Kidney (tissue), 13 donors: ENCODE measurements at regions not wholly inside any gene's neighbourhood (a gene's known extent, or its start where the extent isn't known, plus 50 kb on each side); places are given as distances from the start of the nearest gene placed in this dataset.
A peak's percentile ranks its signal among the peaks of the same experiment; 100 is the strongest.
"Not testable (repeated sequence)": the region's sequence is repeated elsewhere in the genome, so short reads cannot be mapped to it uniquely, and the experiment has no call there.

ENCODE experiments used
- DNase-seq, 5 donors: peaks; one replicate each; pipeline ENCODE4 v3.0.0-alpha.2; 2013 to 2020
- FAIRE-seq: peaks from 2 replicates; lab custom pipeline; 2012; peaks lifted over from hg19 to GRCh38; lab: Jason Lieb, UNC
- H3K27ac ChIP-seq, 2 donors: one replicate each; pipeline ENCODE4 v1.7.0; 2013; ENCODE audit warnings: low read depth in 2 of 2, low read length in 2 of 2, inconsistent platforms in 1 of 2
- H3K27me3 ChIP-seq: one replicate; pipeline ENCODE4 v1.7.1; 2013; ENCODE audit warnings: low read length, inconsistent platforms; ENCODE audit not compliant: control insufficient read depth, insufficient read depth
- H3K36me3 ChIP-seq, 3 donors: one replicate each; pipeline versions ENCODE4 v1.7.0 to v1.7.1; 2013; ENCODE audit warnings: low read length in 3 of 3, control low read depth in 1 of 3, inconsistent platforms in 1 of 3; ENCODE audit not compliant: insufficient read depth in 3 of 3, control insufficient read depth in 2 of 3
- H3K4me1 ChIP-seq, 3 donors: one replicate each; pipeline versions ENCODE4 v1.7.0 to v1.7.1; 2013; ENCODE audit warnings: low read length in 3 of 3, inconsistent platforms in 1 of 3, low read depth in 1 of 3; ENCODE audit not compliant: control insufficient read depth in 2 of 3, insufficient read depth in 2 of 3
- H3K4me3 ChIP-seq, 3 donors: one replicate each; pipeline versions ENCODE4 v1.7.0 to v1.8.1; 2013; ENCODE audit warnings: low read length in 3 of 3, control low read depth in 1 of 3, inconsistent platforms in 1 of 3
- H3K9ac ChIP-seq, 3 donors: one replicate each; pipeline versions ENCODE4 v1.7.0 to v1.7.1; 2013; ENCODE audit warnings: low read length in 3 of 3, control low read depth in 1 of 3, inconsistent platforms in 1 of 3
- H3K9me3 ChIP-seq, 3 donors: one replicate each; pipeline versions ENCODE4 v1.7.0 to v1.7.1; 2013; ENCODE audit warnings: low read length in 3 of 3, control low read depth in 1 of 3, inconsistent platforms in 1 of 3; ENCODE audit not compliant: control insufficient read depth in 2 of 3, insufficient read depth in 1 of 3
- intact Hi-C: fragments of 100-400 bp; cut with DNase I; formaldehyde crosslinking; loops from one replicate; pipeline ENCODE4 v1.11.1; 2022
- TF ChIP-seq, protein P1 (sequence below): IDR thresholded peaks from 3 replicates; pipeline ENCODE4 v1.5.1; 2012; ENCODE audit warnings: mild to moderate bottlenecking, moderate library complexity, borderline replicate concordance; ENCODE audit not compliant: insufficient read depth; ENCODE audit errors: extremely low read depth
- donor health status: control.
- donor health status: control.
- donor health status: control.
- donor health status: control.
- donor health status: control.
- donor health status: DM: yes; HTN: yes; CAD: no.
- donor health status: Normal renal cell carcinoma (clear cell type).

DNA sequence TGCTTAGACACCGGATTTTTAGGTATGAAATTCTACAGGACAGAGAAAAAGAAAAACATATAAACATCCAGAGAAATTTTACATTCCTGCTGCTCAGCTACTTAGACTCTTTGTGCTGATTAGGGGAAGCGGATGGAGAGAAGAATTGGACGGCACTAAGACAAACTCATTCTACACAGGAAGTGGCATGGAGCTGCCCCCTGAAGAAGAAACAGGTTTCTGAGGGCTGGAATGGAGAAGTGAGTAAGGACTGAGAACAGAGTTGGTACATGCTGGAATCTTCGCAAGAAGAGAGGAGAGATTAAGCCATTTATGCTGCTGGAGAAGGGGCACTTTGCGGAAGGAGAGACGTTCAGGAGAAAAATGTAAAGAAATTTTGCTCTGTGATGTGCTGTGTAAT lies 253.0 kb upstream of the ERBB4 start:
- no peak for DNase-seq
- H3K9me3 ChIP-seq: no peaks in the 10 kb centered on the region
- TF ChIP-seq, protein P1, sequence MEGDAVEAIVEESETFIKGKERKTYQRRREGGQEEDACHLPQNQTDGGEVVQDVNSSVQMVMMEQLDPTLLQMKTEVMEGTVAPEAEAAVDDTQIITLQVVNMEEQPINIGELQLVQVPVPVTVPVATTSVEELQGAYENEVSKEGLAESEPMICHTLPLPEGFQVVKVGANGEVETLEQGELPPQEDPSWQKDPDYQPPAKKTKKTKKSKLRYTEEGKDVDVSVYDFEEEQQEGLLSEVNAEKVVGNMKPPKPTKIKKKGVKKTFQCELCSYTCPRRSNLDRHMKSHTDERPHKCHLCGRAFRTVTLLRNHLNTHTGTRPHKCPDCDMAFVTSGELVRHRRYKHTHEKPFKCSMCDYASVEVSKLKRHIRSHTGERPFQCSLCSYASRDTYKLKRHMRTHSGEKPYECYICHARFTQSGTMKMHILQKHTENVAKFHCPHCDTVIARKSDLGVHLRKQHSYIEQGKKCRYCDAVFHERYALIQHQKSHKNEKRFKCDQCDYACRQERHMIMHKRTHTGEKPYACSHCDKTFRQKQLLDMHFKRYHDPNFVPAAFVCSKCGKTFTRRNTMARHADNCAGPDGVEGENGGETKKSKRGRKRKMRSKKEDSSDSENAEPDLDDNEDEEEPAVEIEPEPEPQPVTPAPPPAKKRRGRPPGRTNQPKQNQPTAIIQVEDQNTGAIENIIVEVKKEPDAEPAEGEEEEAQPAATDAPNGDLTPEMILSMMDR: no peak
- no peaks in the 10 kb centered on the region for H3K27me3 ChIP-seq
- H3K36me3 ChIP-seq: no peaks in the 10 kb centered on the region
- H3K4me3 ChIP-seq: no peak overlapping the region
- no peak for FAIRE-seq
- intact Hi-C loops: no loop called here
- no peak overlapping the region for H3K9ac ChIP-seq
- H3K4me1 ChIP-seq: no peaks in the 10 kb centered on the region
- no peak overlapping the region for H3K27ac ChIP-seq

DNA sequence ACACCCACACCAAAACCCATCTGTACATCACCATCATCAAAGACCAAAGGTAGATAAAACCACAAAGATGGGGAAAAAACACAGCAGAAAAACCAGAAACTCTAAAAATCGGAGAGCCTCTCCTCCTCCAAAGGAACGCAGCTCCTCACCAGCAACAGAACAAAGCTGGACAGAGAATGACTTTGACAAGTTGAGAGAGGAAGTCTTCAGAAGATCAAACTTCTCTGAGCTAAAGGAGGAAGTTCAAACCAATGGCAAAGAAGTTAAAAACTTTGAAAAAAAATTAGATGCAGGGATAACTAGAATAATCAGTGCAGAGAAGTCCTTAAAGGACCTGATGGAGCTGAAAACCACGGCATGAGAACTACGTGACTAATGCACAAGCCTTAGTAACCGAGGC lies 247.5 kb upstream of the ERBB4 start:
- H3K9me3 ChIP-seq, H3K4me1 ChIP-seq, H3K27me3 ChIP-seq, intact Hi-C loops, DNase-seq, H3K27ac ChIP-seq, FAIRE-seq, H3K4me3 ChIP-seq, H3K36me3 ChIP-seq, H3K9ac ChIP-seq: not testable (repeated sequence)

DNA sequence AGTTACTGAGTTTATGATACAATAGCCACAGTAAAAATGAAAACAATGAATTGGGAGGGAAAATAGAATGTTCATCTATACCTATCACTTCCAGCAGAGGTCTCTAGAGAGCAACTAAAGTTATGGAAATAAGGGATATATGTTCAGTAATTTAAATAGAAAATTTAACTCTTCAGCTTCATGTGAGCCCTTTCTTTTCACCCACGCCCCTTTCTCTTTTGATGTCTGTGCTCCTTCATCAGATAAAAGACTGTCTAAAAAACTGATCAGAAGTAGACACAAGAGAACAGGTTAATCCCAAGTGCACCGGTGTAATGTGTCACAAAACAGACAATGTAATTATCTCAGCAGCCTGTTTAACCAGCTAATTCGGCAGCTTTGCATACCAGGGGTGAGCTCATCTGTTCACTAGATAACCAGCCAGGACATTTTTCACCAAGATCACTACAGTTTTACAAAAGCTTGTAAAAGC lies 238.5 kb upstream of the ERBB4 start:
- no peaks in the 10 kb centered on the region for H3K27me3 ChIP-seq
- no peak overlapping the region for H3K4me3 ChIP-seq
- DNase-seq: peak in 2 of 5 donors; percentile 45 to 47
- no peaks in the 10 kb centered on the region for H3K36me3 ChIP-seq
- peaks cover 0 to 4% (median 0%) of the 10 kb centered on the region in 3 donors for H3K4me1 ChIP-seq
- H3K27ac ChIP-seq: no peak overlapping the region
- H3K9me3 ChIP-seq: no peaks in the 10 kb centered on the region
- FAIRE-seq: peak; percentile 71
- intact Hi-C loops: loop anchor here (10.0 kb wide), 1 partner anchor 378 kb away; the partner anchor contains the start of gene IKZF2
- TF ChIP-seq, protein P1: peak; percentile 38
- no peak overlapping the region for H3K9ac ChIP-seq

DNA sequence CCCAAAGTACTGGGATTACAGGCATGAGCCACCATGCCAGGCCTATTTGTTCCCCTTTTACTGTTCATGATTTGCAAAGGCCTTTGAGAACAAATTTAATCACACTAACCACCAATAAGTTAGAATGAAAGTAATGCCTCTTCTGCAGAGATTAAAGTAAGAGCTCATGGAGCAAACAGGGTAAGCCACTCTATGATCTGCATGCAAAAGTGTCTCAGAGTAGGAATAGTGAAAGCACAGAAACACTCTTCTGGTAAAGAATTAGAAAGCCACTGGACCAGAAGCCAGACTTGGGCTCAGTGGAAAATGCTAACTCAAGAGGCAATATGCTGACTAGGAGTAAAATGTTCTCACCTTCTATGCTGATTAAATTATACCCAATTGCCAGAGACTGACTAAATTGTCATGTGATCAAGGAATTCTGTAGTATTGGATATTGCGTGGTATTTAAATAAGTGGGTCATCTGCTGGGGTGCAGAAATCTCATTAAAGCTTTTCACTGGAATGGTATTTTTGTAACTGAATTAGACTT lies 235.3 kb upstream of the ERBB4 start:
- H3K4me1 ChIP-seq: peaks cover 0 to 4% (median 0%) of the 10 kb centered on the region in 3 donors
- no peak for FAIRE-seq
- no peaks in the 10 kb centered on the region for H3K36me3 ChIP-seq
- TF ChIP-seq, protein P1: no peak
- no peak overlapping the region for H3K4me3 ChIP-seq
- intact Hi-C loops: loop anchor here (10.0 kb wide), 1 partner anchor 381 kb away; the partner anchor contains the start of gene IKZF2
- no peak for DNase-seq
- no peak overlapping the region for H3K9ac ChIP-seq
- H3K9me3 ChIP-seq: no peaks in the 10 kb centered on the region
- H3K27ac ChIP-seq: no peak overlapping the region
- H3K27me3 ChIP-seq: no peaks in the 10 kb centered on the region
